ENCODE measurements at regions not wholly inside any gene's neighbourhood (a gene's known extent, or its start where the extent isn't known, plus 50 kb on each side); places are given as distances from the start of the nearest gene placed in this dataset.

- TF ChIP-seq CTCF (IDR thresholded peaks at IDR 0.05), result no peak
- no peak for TF ChIP-seq POLR2A (IDR thresholded peaks at IDR 0.05)
Observed at GRCh38 chr3:89571707-89572106, 464.3 kb downstream of the EPHA3 start.
